ENCODE measurements at regions not wholly inside any gene's neighbourhood (a gene's known extent, or its start where the extent isn't known, plus 50 kb on each side); places are given as distances from the start of the nearest gene placed in this dataset.

GRCh38 chr22:33109514-33110430 lies 51.6 kb upstream of the SYN3 start:
- H3K27me3 ChIP-seq (ENCODE audit: control insufficient read depth in 1 of 2, insufficient read depth in 2 of 2, low read length in 1 of 2) = no peaks in the 10 kb centered on the region
- no peaks in the 10 kb centered on the region for H3K36me3 ChIP-seq (ENCODE audit: control insufficient read depth in 1 of 2, insufficient read depth in 2 of 2, low read length in 1 of 2)
- ATAC-seq (ENCODE audit: low FRiP score) = no peak
- DNase-seq = no peak
- H3K4me1 ChIP-seq (ENCODE audit: control insufficient read depth in 1 of 2, insufficient read depth in 2 of 2, low read length in 2 of 2) = no peaks in the 10 kb centered on the region
- no peaks in the 10 kb centered on the region for H3K9me3 ChIP-seq (ENCODE audit: control insufficient read depth, low read length)
- WGBS, 2 donors = 62 to 70% methylated on average over 7 of the region's 7 CpGs
- intact Hi-C loops (cut with DNase I) = no loop called here
- H3K27ac ChIP-seq (ENCODE audit: low read depth in 1 of 2, low read length in 2 of 2) = no peak overlapping the region
- H3K4me3 ChIP-seq (ENCODE audit: low read length in 2 of 2) = no peak overlapping the region

GRCh38 chr22:33108037-33108436 lies 49.9 kb upstream of the SYN3 start:
- H3K36me3 ChIP-seq (ENCODE audit: control insufficient read depth in 1 of 2, insufficient read depth in 2 of 2, low read length in 1 of 2) = no peaks in the 10 kb centered on the region
- no peaks in the 10 kb centered on the region for H3K27me3 ChIP-seq (ENCODE audit: control insufficient read depth in 1 of 2, insufficient read depth in 2 of 2, low read length in 1 of 2)
- peaks cover 1% of the 10 kb centered on the region for H3K9me3 ChIP-seq (ENCODE audit: control insufficient read depth, low read length)
- H3K4me1 ChIP-seq (ENCODE audit: control insufficient read depth in 1 of 2, insufficient read depth in 2 of 2, low read length in 2 of 2) = no peaks in the 10 kb centered on the region
- intact Hi-C loops (cut with DNase I) = no loop called here
- no peak overlapping the region for H3K27ac ChIP-seq (ENCODE audit: low read depth in 1 of 2, low read length in 2 of 2)
- ATAC-seq (ENCODE audit: low FRiP score) (no peak), DNase-seq (no peak)
- WGBS, 2 donors = 58 to 62% methylated on average over 5 of the region's 5 CpGs
- no peak overlapping the region for H3K4me3 ChIP-seq (ENCODE audit: low read length in 2 of 2)
